Activated T-cell treated with anti-CD3 and anti-CD28 coated beads, Interleukin-2, amount 50 U/mL, for 24 hours (primary cell): ENCODE measurements at regions not wholly inside any gene's neighbourhood (a gene's known extent, or its start where the extent isn't known, plus 50 kb on each side); places are given as distances from the start of the nearest gene placed in this dataset.

Experiments
- DNase-seq: peaks from one replicate; pipeline ENCODE4 v3.0.0-alpha.2; 2020
- H3K27ac Mint-ChIP-seq: 2 replicates; pipeline ENCODE4 v1.8.0; 2020; ENCODE audit warnings: mild to moderate bottlenecking, mixed read lengths
- H3K27me3 Mint-ChIP-seq: 2 replicates; pipeline ENCODE4 v1.8.0; 2020; ENCODE audit warnings: mixed read lengths
- H3K36me3 Mint-ChIP-seq: 2 replicates; pipeline ENCODE4 v1.8.0; 2020; ENCODE audit warnings: low read depth, mixed read lengths
- H3K4me1 Mint-ChIP-seq: 2 replicates; pipeline ENCODE4 v1.8.0; 2020; ENCODE audit warnings: low read depth, mixed read lengths
- H3K4me3 Mint-ChIP-seq: 2 replicates; pipeline ENCODE4 v1.8.0; 2020; ENCODE audit warnings: mild to moderate bottlenecking, moderate library complexity, mixed read lengths
- H3K9me3 Mint-ChIP-seq: 2 replicates; pipeline ENCODE4 v1.8.0; 2020; ENCODE audit warnings: mixed read lengths

DNA sequence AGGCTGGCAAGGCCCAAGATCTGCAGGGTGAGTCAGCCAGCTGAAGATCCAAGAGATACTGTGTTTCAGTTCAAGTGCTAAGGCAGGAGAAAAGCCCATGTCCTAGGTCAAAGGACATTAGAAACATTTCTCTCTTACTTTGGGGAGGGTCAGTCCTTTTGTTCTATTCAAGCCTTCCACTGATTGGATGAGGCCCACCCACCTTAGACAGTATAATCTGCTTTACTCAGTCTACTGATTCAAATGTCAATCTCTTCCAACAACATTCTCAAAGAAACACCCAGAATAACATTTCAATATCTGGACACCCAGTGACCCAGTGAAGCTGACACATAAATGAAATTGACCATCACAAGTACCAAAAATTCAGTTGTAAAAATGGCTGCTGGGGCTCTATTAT, 367.8 kb upstream of the ZP4 start:
- Mint-ChIP-seq H3K27me3 (no peaks in the 10 kb centered on the region), H3K27ac (no peak overlapping the region), H3K4me3 (no peak overlapping the region), H3K4me1 (no peaks in the 10 kb centered on the region), H3K36me3 (no peaks in the 10 kb centered on the region), H3K9me3 (peaks cover 3% of the 10 kb centered on the region)
- DNase-seq: no peak

GRCh38 chr1:238257018-238257621, 366.4 kb upstream of the ZP4 start:
- H3K9me3 Mint-ChIP-seq: peaks cover 3% of the 10 kb centered on the region
- no peaks in the 10 kb centered on the region for H3K36me3 Mint-ChIP-seq
- no peak overlapping the region for H3K27ac Mint-ChIP-seq
- no peaks in the 10 kb centered on the region for H3K27me3 Mint-ChIP-seq
- DNase-seq: no peak
- no peak overlapping the region for H3K4me3 Mint-ChIP-seq
- H3K4me1 Mint-ChIP-seq: no peaks in the 10 kb centered on the region

DNA sequence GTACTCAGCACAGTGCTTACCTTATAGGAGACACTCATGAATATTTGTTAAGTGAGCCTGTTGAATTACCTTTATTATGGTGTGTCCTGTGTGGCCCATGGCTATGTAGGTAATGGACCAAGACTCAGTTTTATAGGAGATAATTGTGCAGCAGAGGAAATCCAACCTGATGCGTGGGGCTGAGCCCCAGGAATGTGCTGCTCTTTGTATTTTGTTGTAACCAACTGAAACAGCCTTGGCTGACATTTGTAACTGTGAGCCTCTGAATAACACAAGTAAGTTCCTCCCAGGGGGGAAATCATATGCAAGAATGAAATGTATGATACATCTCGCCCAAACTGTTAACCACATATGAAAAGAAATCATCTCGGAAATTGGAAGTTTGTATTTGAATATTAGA, 364.2 kb upstream of the ZP4 start:
- no peak overlapping the region for H3K27ac Mint-ChIP-seq
- no peaks in the 10 kb centered on the region for H3K36me3 Mint-ChIP-seq
- no peaks in the 10 kb centered on the region for H3K4me1 Mint-ChIP-seq
- H3K4me3 Mint-ChIP-seq: no peak overlapping the region
- H3K9me3 Mint-ChIP-seq: no peaks in the 10 kb centered on the region
- no peak for DNase-seq
- no peaks in the 10 kb centered on the region for H3K27me3 Mint-ChIP-seq

- H3K36me3 Mint-ChIP-seq: no peaks in the 10 kb centered on the region
- H3K9me3 Mint-ChIP-seq: no peaks in the 10 kb centered on the region
- DNase-seq: no peak
- H3K4me1 Mint-ChIP-seq: no peaks in the 10 kb centered on the region
- no peak overlapping the region for H3K27ac Mint-ChIP-seq
- no peaks in the 10 kb centered on the region for H3K27me3 Mint-ChIP-seq
- H3K4me3 Mint-ChIP-seq: no peak overlapping the region
Observed at GRCh38 chr1:238252033-238252802, 361.5 kb upstream of the ZP4 start.

GRCh38 chr1:238248356-238248755, 357.6 kb upstream of the ZP4 start:
- H3K4me1 Mint-ChIP-seq: no peaks in the 10 kb centered on the region
- no peaks in the 10 kb centered on the region for H3K27me3 Mint-ChIP-seq
- no peak overlapping the region for H3K27ac Mint-ChIP-seq
- peaks cover under 1% of the 10 kb centered on the region for H3K9me3 Mint-ChIP-seq
- H3K36me3 Mint-ChIP-seq: no peaks in the 10 kb centered on the region
- DNase-seq: no peak
- no peak overlapping the region for H3K4me3 Mint-ChIP-seq

DNA sequence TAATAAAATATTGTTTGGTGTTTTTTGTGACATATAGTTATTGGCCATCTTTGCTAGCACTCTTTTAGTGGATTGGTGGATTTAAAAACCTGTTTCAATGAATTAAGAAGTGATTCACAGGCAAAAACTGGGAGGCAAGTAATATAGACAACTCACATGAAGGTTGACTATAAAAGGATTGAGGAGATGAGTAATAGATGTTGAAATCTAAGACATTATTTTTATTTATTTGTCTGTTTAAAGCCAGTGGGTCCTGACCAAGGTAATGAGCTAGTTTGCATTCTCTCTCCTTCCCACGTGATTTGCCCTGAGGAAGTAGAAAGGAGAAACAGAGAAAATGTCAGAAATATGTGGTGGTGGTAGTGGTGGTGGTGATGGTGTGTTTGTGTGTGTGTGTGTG, 351.5 kb upstream of the ZP4 start:
- Mint-ChIP-seq H3K36me3 (no peaks in the 10 kb centered on the region), H3K4me3 (no peak overlapping the region), H3K9me3 (peaks cover 4% of the 10 kb centered on the region), H3K27ac (no peak overlapping the region), H3K27me3 (no peaks in the 10 kb centered on the region), H3K4me1 (no peaks in the 10 kb centered on the region)
- no peak for DNase-seq

GRCh38 chr1:238241607-238242006, 350.9 kb upstream of the ZP4 start:
- Mint-ChIP-seq H3K27me3 (no peaks in the 10 kb centered on the region), H3K4me1 (no peaks in the 10 kb centered on the region), H3K36me3 (no peaks in the 10 kb centered on the region), H3K9me3 (peaks cover 4% of the 10 kb centered on the region), H3K4me3 (no peak overlapping the region), H3K27ac (no peak overlapping the region)
- DNase-seq: no peak

DNA sequence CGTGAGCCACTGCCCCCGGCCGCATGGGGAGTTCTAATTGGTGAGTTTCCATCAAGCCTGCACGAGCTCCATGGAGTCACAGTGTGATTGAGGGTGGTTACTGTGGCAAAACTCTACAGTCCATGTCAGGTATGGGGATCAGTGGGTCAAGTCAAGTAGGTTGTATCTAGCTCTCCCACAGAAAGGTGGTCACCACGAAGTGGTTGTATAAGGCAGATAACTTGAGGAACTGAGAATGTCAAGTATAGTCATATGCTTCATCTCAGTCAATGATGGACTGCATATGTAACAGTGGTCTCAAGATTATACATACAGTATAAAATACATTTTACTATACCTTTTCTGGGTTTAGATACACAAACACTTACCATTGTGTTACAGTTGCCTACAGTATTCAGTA, 348.6 kb upstream of the ZP4 start:
- H3K27ac Mint-ChIP-seq: no peak overlapping the region
- no peak overlapping the region for H3K4me3 Mint-ChIP-seq
- no peaks in the 10 kb centered on the region for H3K4me1 Mint-ChIP-seq
- no peaks in the 10 kb centered on the region for H3K36me3 Mint-ChIP-seq
- H3K27me3 Mint-ChIP-seq: no peaks in the 10 kb centered on the region
- peaks cover 4% of the 10 kb centered on the region for H3K9me3 Mint-ChIP-seq
- DNase-seq: no peak

- Mint-ChIP-seq H3K9me3 (peaks cover 2% of the 10 kb centered on the region), H3K27ac (no peak overlapping the region), H3K27me3 (no peaks in the 10 kb centered on the region), H3K4me1 (no peaks in the 10 kb centered on the region), H3K4me3 (no peak overlapping the region), H3K36me3 (no peaks in the 10 kb centered on the region)
- DNase-seq: no peak
Observed at GRCh38 chr1:238233966-238234365, 343.2 kb upstream of the ZP4 start.

DNA sequence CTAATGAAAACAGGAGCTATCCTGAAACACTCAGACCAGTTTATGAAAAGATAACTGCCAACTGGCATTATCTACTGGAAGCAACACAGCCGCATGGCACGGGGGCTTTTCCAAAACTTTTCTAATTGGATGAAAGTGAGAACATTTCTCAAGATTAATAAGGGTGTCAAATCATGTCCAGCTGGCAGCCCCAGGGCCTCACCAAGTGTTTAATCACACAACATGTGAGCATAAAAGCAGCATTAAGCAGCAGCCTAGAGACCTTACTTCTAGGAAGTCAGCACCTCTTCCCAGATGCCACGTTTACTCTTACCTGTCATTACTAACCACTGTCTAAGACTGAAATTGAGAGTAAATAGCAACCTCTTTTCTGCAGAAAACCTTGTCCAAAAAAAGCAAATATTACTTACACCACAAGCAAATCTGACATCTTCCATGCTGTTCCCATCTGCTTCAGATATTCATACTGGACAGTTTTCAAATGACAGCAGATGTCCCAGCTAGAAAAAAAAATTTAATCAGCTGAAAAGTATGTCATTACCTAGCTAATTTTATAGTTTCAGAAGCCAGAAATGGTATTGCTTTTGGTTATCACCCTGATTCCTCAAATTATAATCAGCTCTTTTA, 341.5 kb upstream of the ZP4 start:
- Mint-ChIP-seq H3K27me3 (no peaks in the 10 kb centered on the region), H3K36me3 (no peaks in the 10 kb centered on the region), H3K4me3 (no peak overlapping the region), H3K9me3 (no peaks in the 10 kb centered on the region), H3K27ac (no peak overlapping the region), H3K4me1 (no peaks in the 10 kb centered on the region)
- DNase-seq: no peak

DNA sequence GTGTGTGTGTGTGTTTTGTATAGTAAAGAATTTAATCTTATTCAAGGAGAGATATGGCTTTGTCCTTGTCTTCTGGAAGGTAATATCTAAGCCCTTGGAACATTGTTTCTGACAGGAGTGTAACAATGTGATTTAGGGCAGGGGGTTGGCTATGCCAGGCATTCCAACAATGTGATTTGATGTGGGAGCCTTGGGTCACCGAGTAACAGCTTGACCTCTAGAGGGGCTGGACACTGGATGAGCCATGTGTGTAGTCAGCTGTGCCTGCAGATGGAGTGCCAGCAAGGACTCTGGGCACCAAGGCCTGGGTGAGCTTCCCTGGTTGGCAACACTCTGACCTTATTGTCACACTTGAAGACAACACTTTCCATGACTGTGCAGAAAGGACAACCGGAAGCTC, 336.1 kb upstream of the ZP4 start:
- Mint-ChIP-seq H3K27ac (no peak overlapping the region), H3K36me3 (no peaks in the 10 kb centered on the region), H3K4me3 (no peak overlapping the region), H3K9me3 (peaks cover 2% of the 10 kb centered on the region), H3K27me3 (no peaks in the 10 kb centered on the region), H3K4me1 (no peaks in the 10 kb centered on the region)
- DNase-seq: no peak

DNA sequence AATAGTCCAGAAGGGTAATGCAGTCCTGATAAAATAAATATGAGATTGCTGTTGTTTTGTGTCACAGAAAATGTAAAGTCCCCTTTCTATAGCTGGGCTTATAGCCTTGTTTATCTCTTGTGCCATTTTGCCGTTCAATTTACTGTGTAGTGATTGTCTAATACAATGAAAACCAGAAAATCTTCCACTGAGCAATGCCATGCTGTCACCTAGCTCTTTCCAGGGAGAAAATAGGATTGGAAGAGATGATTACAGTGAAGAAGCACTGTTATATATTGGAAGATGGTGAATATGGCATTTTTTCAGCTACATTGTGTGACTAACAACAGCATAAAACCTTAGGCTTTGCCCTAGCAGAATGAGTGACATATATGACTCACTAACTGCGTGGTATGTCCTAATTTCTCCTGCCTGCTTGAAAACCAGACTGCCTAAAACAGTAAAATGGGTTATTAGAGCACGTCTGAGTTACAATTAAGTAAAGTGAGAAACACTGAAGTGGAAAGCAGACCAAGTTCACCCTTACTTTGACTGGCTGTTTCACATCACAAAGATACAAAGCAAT, 332.4 kb upstream of the ZP4 start:
- H3K4me1 Mint-ChIP-seq: no peaks in the 10 kb centered on the region
- H3K4me3 Mint-ChIP-seq: no peak overlapping the region
- no peaks in the 10 kb centered on the region for H3K27me3 Mint-ChIP-seq
- peaks cover 6% of the 10 kb centered on the region for H3K9me3 Mint-ChIP-seq
- H3K36me3 Mint-ChIP-seq: no peaks in the 10 kb centered on the region
- H3K27ac Mint-ChIP-seq: no peak overlapping the region
- DNase-seq: no peak

DNA sequence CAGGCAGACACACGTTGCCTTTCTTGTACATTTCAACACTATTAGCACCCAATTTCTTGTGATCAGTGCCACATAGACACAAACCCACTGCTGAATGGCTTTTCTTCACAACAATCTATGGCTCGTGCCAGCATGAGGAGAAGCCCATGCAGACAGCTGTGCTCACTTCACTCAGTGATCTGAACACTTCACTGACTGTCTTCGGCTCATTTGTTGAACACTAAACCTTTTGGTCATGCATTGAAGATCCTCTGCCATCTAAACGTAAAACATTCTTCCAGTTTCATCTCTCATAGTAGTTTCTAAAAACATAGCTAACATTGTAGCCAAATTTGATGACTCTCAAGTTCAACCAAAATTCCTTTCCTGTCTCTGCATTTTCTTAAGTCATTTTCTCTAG, 331.0 kb upstream of the ZP4 start:
- DNase-seq: no peak
- Mint-ChIP-seq H3K4me1 (no peaks in the 10 kb centered on the region), H3K4me3 (no peak overlapping the region), H3K27ac (no peak overlapping the region), H3K36me3 (no peaks in the 10 kb centered on the region), H3K9me3 (peaks cover 6% of the 10 kb centered on the region), H3K27me3 (no peaks in the 10 kb centered on the region)

- no peak for DNase-seq
- no peaks in the 10 kb centered on the region for H3K36me3 Mint-ChIP-seq
- no peak overlapping the region for H3K4me3 Mint-ChIP-seq
- H3K9me3 Mint-ChIP-seq: peaks cover 9% of the 10 kb centered on the region
- no peaks in the 10 kb centered on the region for H3K27me3 Mint-ChIP-seq
- no peak overlapping the region for H3K27ac Mint-ChIP-seq
- H3K4me1 Mint-ChIP-seq: no peaks in the 10 kb centered on the region
Observed at GRCh38 chr1:238214449-238214848, 323.7 kb upstream of the ZP4 start.

DNA sequence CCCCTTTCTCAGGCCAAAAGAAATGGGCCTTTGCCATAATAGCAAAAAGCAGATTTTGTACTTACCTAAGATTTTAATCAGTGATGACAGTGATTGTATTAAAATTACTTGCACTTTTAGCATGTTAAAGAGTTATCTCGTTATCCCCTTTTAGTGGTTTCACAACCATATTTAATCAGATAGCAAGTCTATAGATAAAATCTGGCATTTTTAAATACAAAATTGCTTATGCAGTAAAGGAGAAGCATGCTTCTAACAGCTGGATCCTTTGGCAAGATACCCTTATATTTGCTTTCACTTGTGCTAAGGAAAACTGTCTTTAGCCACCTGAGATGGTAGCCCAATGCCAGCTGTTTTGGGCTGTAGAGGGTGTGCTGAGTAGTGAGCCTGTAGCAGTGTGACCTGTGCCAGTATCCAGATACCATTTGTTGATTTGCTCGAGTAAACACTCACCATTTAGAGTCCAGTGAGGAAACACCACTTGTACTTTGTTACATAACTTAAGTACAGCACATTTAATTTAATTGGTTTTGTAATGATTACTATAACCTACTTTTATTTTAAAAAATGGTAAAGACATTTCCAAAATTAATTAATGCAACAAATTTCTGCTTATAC, 314.4 kb upstream of the ZP4 start:
- H3K4me1 Mint-ChIP-seq: no peaks in the 10 kb centered on the region
- H3K36me3 Mint-ChIP-seq: no peaks in the 10 kb centered on the region
- peaks cover 4% of the 10 kb centered on the region for H3K9me3 Mint-ChIP-seq
- H3K27me3 Mint-ChIP-seq: no peaks in the 10 kb centered on the region
- H3K4me3 Mint-ChIP-seq: no peak overlapping the region
- no peak overlapping the region for H3K27ac Mint-ChIP-seq
- DNase-seq: no peak
